ENCODE measurements at regions not wholly inside any gene's neighbourhood (a gene's known extent, or its start where the extent isn't known, plus 50 kb on each side); places are given as distances from the start of the nearest gene placed in this dataset.
A peak's percentile ranks its signal among the peaks of the same experiment; 100 is the strongest.

GRCh38 chr11:87425943-87426342, 388.2 kb downstream of the TMEM135 start:
- H3K27ac ChIP-seq (ENCODE audit: low read depth, low read length) = no peak overlapping the region
- no peaks in the 10 kb centered on the region for H3K79me1 ChIP-seq (ENCODE audit: low read depth, low read length)
- no peak overlapping the region for H2AFZ ChIP-seq (ENCODE audit: low read length)
- FAIRE-seq (no peak), DNase-seq (ENCODE audit: low read depth in 1 of 2, low spot score in 2 of 2) (peak in 1 of 2 experiments; percentile 10)
- H2AK5ac ChIP-seq (ENCODE audit: low read depth, low read length) = no peak overlapping the region
- ChIA-PET CTCF (ENCODE audit: partially characterized antibody) (no interaction called here), POLR2A (ENCODE audit: partially characterized antibody) (no interaction called here)
- H2BK12ac ChIP-seq (ENCODE audit: low read depth, low read length) = no peak overlapping the region
- H3K27me3 ChIP-seq (replicated peaks in 1 of 4; ENCODE audit: control insufficient read depth in 3 of 4, extremely low read depth in 1 of 4, insufficient read depth in 3 of 4, low read length in 3 of 4) = no peaks in the 10 kb centered on the region
- H3K14ac ChIP-seq (ENCODE audit: insufficient read length) = no peak overlapping the region
- TF ChIP-seq JUND (IDR thresholded peaks at IDR 0.05; ENCODE audit: low read length) = no peak
- no peak for TF ChIP-seq ATF2 (IDR thresholded peaks at IDR 0.05; ENCODE audit: low read length)
- TF ChIP-seq BRCA1 (IDR thresholded peaks at IDR 0.05; ENCODE audit: low read depth, low read length) = no peak
- no peak for TF ChIP-seq SP4 (IDR thresholded peaks at IDR 0.05; ENCODE audit: low read length)
- TF ChIP-seq EZH2 (IDR thresholded peaks at IDR 0.05; ENCODE audit: low read depth, low read length, severe bottlenecking) = no peak
- TF ChIP-seq FOSL1 (IDR thresholded peaks at IDR 0.05; ENCODE audit: insufficient read depth, low read depth, low read length) = no peak
- no peak for TF ChIP-seq RAD21 (IDR thresholded peaks at IDR 0.05 in 1 of 2, conservative IDR thresholded peaks at IDR 0.05 in 1 of 2; ENCODE audit: low read depth in 2 of 2, low read length in 2 of 2)
- TF ChIP-seq SIN3A (conservative IDR thresholded peaks at IDR 0.05 in 1 of 2, IDR thresholded peaks at IDR 0.05 in 1 of 2; ENCODE audit: low read depth in 1 of 2, low read length in 2 of 2) = no peak
- TF ChIP-seq RBBP5 (IDR thresholded peaks at IDR 0.05; ENCODE audit: borderline replicate concordance, low read depth, low read length) = no peak
- TF ChIP-seq RXRA (IDR thresholded peaks at IDR 0.05; ENCODE audit: insufficient read depth, low read depth, low read length) = no peak
- no peak overlapping the region for H3K18ac ChIP-seq (ENCODE audit: extremely low read depth, low read length)
- H3K79me2 ChIP-seq (ENCODE audit: control insufficient read depth in 1 of 2, insufficient read depth in 2 of 2, low read length in 2 of 2) = no peaks in the 10 kb centered on the region
- H3K9ac ChIP-seq (replicated peaks in 1 of 4; ENCODE audit: extremely low read depth in 1 of 4, low read depth in 3 of 4, low read length in 3 of 4) = no peak overlapping the region
- no peak overlapping the region for H3K4ac ChIP-seq (replicated peaks; ENCODE audit: insufficient read length, low read depth, low read length)
- H2BK20ac ChIP-seq (ENCODE audit: low read length) = no peak overlapping the region
- H2BK120ac ChIP-seq (replicated peaks; ENCODE audit: low read depth, low read length) = no peak overlapping the region
- no peak overlapping the region for H3K4me3 ChIP-seq (ENCODE audit: extremely low read depth in 1 of 4, insufficient read depth in 2 of 4, low read depth in 3 of 4, low read length in 4 of 4)
- no peak overlapping the region for H3K23ac ChIP-seq (ENCODE audit: insufficient read length)
- H4K20me1 ChIP-seq (replicated peaks in 1 of 2; ENCODE audit: control insufficient read depth in 1 of 2, insufficient read depth in 2 of 2, low read length in 2 of 2) = no peaks in the 10 kb centered on the region
- H3K4me1 ChIP-seq (replicated peaks in 1 of 4; ENCODE audit: control insufficient read depth in 3 of 4, insufficient read depth in 4 of 4, low read length in 3 of 4) = no peaks in the 10 kb centered on the region
- no peak overlapping the region for H4K91ac ChIP-seq (replicated peaks; ENCODE audit: insufficient read length, low read length)
- no peaks in the 10 kb centered on the region for H3K36me3 ChIP-seq (ENCODE audit: control insufficient read depth in 2 of 4, insufficient read depth in 4 of 4, low read length in 3 of 4)
- H3K9me3 ChIP-seq (ENCODE audit: insufficient read depth in 2 of 2, low read depth in 1 of 2, low read length in 1 of 2) = no peaks in the 10 kb centered on the region
- H3K56ac ChIP-seq (replicated peaks; ENCODE audit: insufficient read length, low read depth, low read length) = no peak overlapping the region
- no peak overlapping the region for H2BK15ac ChIP-seq (ENCODE audit: low read length)
- H4K5ac ChIP-seq (ENCODE audit: insufficient read length, low read depth, low read length) = no peak overlapping the region
- 92% methylated on average over 1 of the region's 1 CpG; no CpG with 5 or more reads in 1 of the 2 experiments for WGBS, 2 experiments (ENCODE audit: extremely low coverage in 1 of 2, insufficient coverage in 1 of 2, insufficient read length in 1 of 2, insufficient replicate concordance in 2 of 2, low coverage in 1 of 2, low lambda C conversion rate in 2 of 2, missing lambda C conversion rate in 1 of 2)
- H2BK5ac ChIP-seq (ENCODE audit: low read depth, low read length) = no peak overlapping the region
- no peak overlapping the region for H3K4me2 ChIP-seq (ENCODE audit: insufficient read depth in 1 of 2, low read depth in 2 of 2, low read length in 2 of 2)
- no peak overlapping the region for H4K8ac ChIP-seq (ENCODE audit: extremely low read depth, insufficient read depth, low read length)
- no peaks in the 10 kb centered on the region; the same call in 1 of the 2 replicates for H3K23me2 ChIP-seq (ENCODE audit: low read depth, low read length)
